ENCODE measurements at regions not wholly inside any gene's neighbourhood (a gene's known extent, or its start where the extent isn't known, plus 50 kb on each side); places are given as distances from the start of the nearest gene placed in this dataset.

DNA sequence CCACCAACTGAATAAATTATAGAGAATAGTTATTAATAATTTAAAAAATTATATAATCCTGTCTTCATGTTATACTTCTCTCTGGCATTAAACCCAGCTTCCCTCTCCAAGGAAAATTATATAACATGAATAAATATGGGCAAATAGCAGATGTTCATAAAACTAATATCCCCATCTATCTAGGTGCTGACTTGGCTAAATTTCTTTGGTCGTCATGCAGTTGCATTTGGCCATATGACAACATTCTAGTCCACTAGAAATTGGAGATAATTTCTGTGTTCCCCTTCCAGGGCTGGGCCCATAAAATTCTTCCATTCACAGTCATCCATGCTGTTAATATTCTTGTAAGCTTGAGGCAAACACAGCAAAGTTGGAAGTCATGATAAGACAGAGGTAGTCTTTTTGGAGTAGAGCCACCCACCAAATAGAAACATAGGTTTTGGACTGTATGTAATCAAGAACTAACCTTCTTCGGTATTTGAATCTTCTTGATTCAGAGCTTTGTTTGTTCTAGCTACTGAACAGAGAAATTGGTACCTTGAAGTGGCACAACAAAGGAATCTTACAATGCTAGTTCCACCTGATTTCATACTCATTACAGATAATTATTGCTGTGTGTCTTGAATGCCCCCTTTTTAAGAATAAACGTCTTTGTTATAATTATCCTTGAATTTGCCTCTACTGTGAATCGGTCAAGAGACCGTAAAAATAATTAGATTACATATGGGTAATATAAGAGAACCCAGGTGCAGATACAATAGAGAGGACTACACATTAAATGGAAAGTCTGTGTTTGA, 678.5 kb upstream of the PCDH20 start:
- TF ChIP-seq, protein P1, sequence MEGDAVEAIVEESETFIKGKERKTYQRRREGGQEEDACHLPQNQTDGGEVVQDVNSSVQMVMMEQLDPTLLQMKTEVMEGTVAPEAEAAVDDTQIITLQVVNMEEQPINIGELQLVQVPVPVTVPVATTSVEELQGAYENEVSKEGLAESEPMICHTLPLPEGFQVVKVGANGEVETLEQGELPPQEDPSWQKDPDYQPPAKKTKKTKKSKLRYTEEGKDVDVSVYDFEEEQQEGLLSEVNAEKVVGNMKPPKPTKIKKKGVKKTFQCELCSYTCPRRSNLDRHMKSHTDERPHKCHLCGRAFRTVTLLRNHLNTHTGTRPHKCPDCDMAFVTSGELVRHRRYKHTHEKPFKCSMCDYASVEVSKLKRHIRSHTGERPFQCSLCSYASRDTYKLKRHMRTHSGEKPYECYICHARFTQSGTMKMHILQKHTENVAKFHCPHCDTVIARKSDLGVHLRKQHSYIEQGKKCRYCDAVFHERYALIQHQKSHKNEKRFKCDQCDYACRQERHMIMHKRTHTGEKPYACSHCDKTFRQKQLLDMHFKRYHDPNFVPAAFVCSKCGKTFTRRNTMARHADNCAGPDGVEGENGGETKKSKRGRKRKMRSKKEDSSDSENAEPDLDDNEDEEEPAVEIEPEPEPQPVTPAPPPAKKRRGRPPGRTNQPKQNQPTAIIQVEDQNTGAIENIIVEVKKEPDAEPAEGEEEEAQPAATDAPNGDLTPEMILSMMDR (conservative IDR thresholded peaks at IDR 0.05) = no peak
- no peak for TF ChIP-seq ZFX (IDR thresholded peaks at IDR 0.05)

Measured in C4-2B (cell line).